Stomach (tissue), 8 donors: ENCODE measurements at regions not wholly inside any gene's neighbourhood (a gene's known extent, or its start where the extent isn't known, plus 50 kb on each side); places are given as distances from the start of the nearest gene placed in this dataset.

Experiments
- DNase-seq, 2 donors: peaks; one replicate each; pipeline versions ENCODE4 v3.0.0 to v3.0.0-alpha.2; 2013 to 2019
- H3K27ac ChIP-seq, 5 donors: fragments of 200-600 bp in 4 of 5; sonication (generic) in 4 of 5; one replicate each; pipeline ENCODE4 v1.5.1; 2013 to 2019; ENCODE audit warnings: mild to moderate bottlenecking in 1 of 5, moderate library complexity in 1 of 5
- H3K27me3 ChIP-seq, 3 donors: fragments of 200-600 bp; sonication (generic); one replicate each; pipeline ENCODE4 v1.5.1; 2017 to 2019; ENCODE audit warnings: mixed run types in 1 of 3
- H3K36me3 ChIP-seq, 4 donors: fragments of 200-600 bp; sonication (generic); 1 replicate in 3 of 4; 2 replicates in 1 of 4; pipeline ENCODE4 v1.5.1; 2016 to 2019
- H3K4me1 ChIP-seq, 4 donors: fragments of 200-600 bp; sonication (generic); one replicate each; pipeline ENCODE4 v1.5.1; 2016 to 2019
- H3K4me3 ChIP-seq, 4 donors: fragments of 200-600 bp; sonication (generic) in 3 of 4; one replicate each; pipeline ENCODE4 v1.5.1; 2016 to 2019; ENCODE audit warnings: mild to moderate bottlenecking in 1 of 4
- H3K9me3 ChIP-seq, 4 donors: fragments of 200-600 bp; sonication (generic); one replicate each; pipeline ENCODE4 v1.5.1; 2016 to 2019
- CTCF ChIP-seq, 7 experiments: fragments of 450-650 bp in 4 of 7; fragments of 200-600 bp in 3 of 7; sonication (generic) in 3 of 7; IDR thresholded peaks; one replicate each; pipeline ENCODE4 v1.5.1; 2016 to 2019; ENCODE audit warnings: antibody characterized with exemption in 7 of 7, control low read depth in 2 of 7, mild to moderate bottlenecking in 1 of 7
- EP300 ChIP-seq: sonication (generic); formaldehyde crosslinking; IDR thresholded peaks from one replicate; pipeline ENCODE4 v1.6.1; 2017; ENCODE audit warnings: antibody characterized with exemption
- POLR2A ChIP-seq, 4 donors: fragments of 450-650 bp; IDR thresholded peaks; one replicate each; pipeline ENCODE4 v1.6.1; 2016; ENCODE audit warnings: antibody characterized with exemption in 4 of 4, control low read depth in 2 of 4, mild to moderate bottlenecking in 1 of 4, moderate library complexity in 1 of 4
- POLR2AphosphoS5 ChIP-seq, 3 donors: sonication (generic); formaldehyde crosslinking; IDR thresholded peaks; one replicate each; pipeline ENCODE4 v1.6.1; 2016; ENCODE audit warnings: antibody characterized with exemption in 3 of 3
- WGBS, 5 donors: extraction: QIAGEN DNeasy Blood & Tissue Kit in 3 of 5; methylation state at CpG; one replicate each; pipeline versions ENCODE4 v1.1.5 to v1.1.7; 2013 to 2018; 5-methylcytosine and 5-hydroxymethylcytosine counted together
- intact Hi-C: fragments of 100-400 bp; cut with DNase I; formaldehyde crosslinking; loops from one replicate; pipeline ENCODE4 v1.15.1; 2023; ENCODE audit warnings: low total_unique reads
- donor health status: healthy with polysubstance abuse.
- donor health status: Bipolar disorder and iron deficiency.
- donor health status: healthy.

- no peak for TF ChIP-seq POLR2AphosphoS5 (IDR thresholded peaks at IDR 0.05)
- TF ChIP-seq POLR2A (IDR thresholded peaks at IDR 0.05) = no peak
- no peak for TF ChIP-seq CTCF (IDR thresholded peaks at IDR 0.05)
- TF ChIP-seq EP300 = no peak
- Histone ChIP-seq H3K27ac (no peak overlapping the region), H3K4me3 (no peak overlapping the region), H3K4me1 (no peaks in the 10 kb centered on the region), H3K9me3 (peaks cover 0 to 4% (median 0%) of the 10 kb centered on the region in 4 donors), H3K27me3 (no peaks in the 10 kb centered on the region), H3K36me3 (no peaks in the 10 kb centered on the region)
- peak in 1 of 2 donors; percentile 15 for DNase-seq
- intact Hi-C loops = no loop called here
- 44 to 56% (median 45%) methylated on average over 8 to 11 of the region's 11 CpGs for WGBS, 5 donors
These were observed 1941.1 kb upstream of the C9orf72 start for GRCh38 chr9:29514336-29514735.

- no peak overlapping the region for H3K27ac ChIP-seq
- intact Hi-C loops = no loop called here
- H3K9me3 ChIP-seq = peaks cover 0 to 4% (median 0%) of the 10 kb centered on the region in 4 donors
- H3K4me1 ChIP-seq = no peaks in the 10 kb centered on the region
- WGBS, 5 donors = 54 to 73% (median 68%) methylated on average over 8 of the region's 8 CpGs
- no peak for TF ChIP-seq POLR2A (IDR thresholded peaks at IDR 0.05)
- no peak for TF ChIP-seq CTCF (IDR thresholded peaks at IDR 0.05)
- TF ChIP-seq EP300 = no peak
- no peak for TF ChIP-seq POLR2AphosphoS5 (IDR thresholded peaks at IDR 0.05)
- H3K27me3 ChIP-seq = no peaks in the 10 kb centered on the region
- no peak for DNase-seq
- no peak overlapping the region for H3K4me3 ChIP-seq
- no peaks in the 10 kb centered on the region for H3K36me3 ChIP-seq
These were observed 1941.6 kb upstream of the C9orf72 start for GRCh38 chr9:29514862-29515261.

- 79 to 89% (median 85%) methylated on average over 3 of the region's 3 CpGs for WGBS, 5 donors
- Histone ChIP-seq H3K36me3 (no peaks in the 10 kb centered on the region), H3K27me3 (no peaks in the 10 kb centered on the region), H3K27ac (no peak overlapping the region), H3K9me3 (no peaks in the 10 kb centered on the region), H3K4me1 (no peaks in the 10 kb centered on the region), H3K4me3 (no peak overlapping the region)
- TF ChIP-seq CTCF (IDR thresholded peaks at IDR 0.05) (no peak), EP300 (no peak)
- no peak for DNase-seq
- intact Hi-C loops = no loop called here
These were observed 1975.2 kb upstream of the C9orf72 start for GRCh38 chr9:29548436-29548835.

- Histone ChIP-seq H3K9me3 (peaks cover 0 to 5% (median 0%) of the 10 kb centered on the region in 4 donors), H3K27ac (no peak overlapping the region), H3K4me1 (no peaks in the 10 kb centered on the region), H3K27me3 (no peaks in the 10 kb centered on the region), H3K4me3 (no peak overlapping the region), H3K36me3 (no peaks in the 10 kb centered on the region)
- no peak for TF ChIP-seq CTCF (IDR thresholded peaks at IDR 0.05)
- TF ChIP-seq POLR2A (IDR thresholded peaks at IDR 0.05) = no peak
- no peak for TF ChIP-seq EP300
- TF ChIP-seq POLR2AphosphoS5 (IDR thresholded peaks at IDR 0.05) = no peak
- intact Hi-C loops = no loop called here
- DNase-seq = no peak
These were observed 1982.2 kb upstream of the C9orf72 start for GRCh38 chr9:29555502-29555901.
